HG03571 (cell line): ENCODE measurements at regions not wholly inside any gene's neighbourhood (a gene's known extent, or its start where the extent isn't known, plus 50 kb on each side); places are given as distances from the start of the nearest gene placed in this dataset.

Experiments
- ATAC-seq: cut with Tn5 transposase; IDR thresholded peaks from one replicate; pipeline ENCODE4 v1.9.1; 2021; ENCODE audit not compliant: unreplicated experiment

- ATAC-seq, result no peak
Measured at GRCh38 chr9:10674586-10674985, 61.8 kb upstream of the PTPRD start.

GRCh38 chr9:10678010-10678409, 65.2 kb upstream of the PTPRD start:
- ATAC-seq, result no peak

GRCh38 chr9:10678790-10679189, 66.0 kb upstream of the PTPRD start:
- ATAC-seq, result no peak

GRCh38 chr9:10686943-10687342, 74.1 kb upstream of the PTPRD start:
- ATAC-seq, result no peak

GRCh38 chr9:10690546-10690945, 77.7 kb upstream of the PTPRD start:
- ATAC-seq, result no peak

GRCh38 chr9:10697044-10697443, 84.2 kb upstream of the PTPRD start:
- no peak for ATAC-seq

GRCh38 chr9:10700291-10700690, 87.5 kb upstream of the PTPRD start:
- ATAC-seq, result no peak

GRCh38 chr9:10700915-10701314, 88.1 kb upstream of the PTPRD start:
- ATAC-seq, result no peak

GRCh38 chr9:10701906-10702305, 89.1 kb upstream of the PTPRD start:
- ATAC-seq, result no peak

- no peak for ATAC-seq
Measured at GRCh38 chr9:10703139-10703538, 90.3 kb upstream of the PTPRD start.

GRCh38 chr9:10704720-10705119, 91.9 kb upstream of the PTPRD start:
- no peak for ATAC-seq

GRCh38 chr9:10705383-10705782, 92.6 kb upstream of the PTPRD start:
- no peak for ATAC-seq

- no peak for ATAC-seq
Measured at GRCh38 chr9:10706788-10707187, 94.0 kb upstream of the PTPRD start.

GRCh38 chr9:10721301-10721700, 108.5 kb upstream of the PTPRD start:
- ATAC-seq, result no peak

GRCh38 chr9:10729213-10729612, 116.4 kb upstream of the PTPRD start:
- ATAC-seq, result no peak

- no peak for ATAC-seq
Measured at GRCh38 chr9:10744669-10745068, 131.9 kb upstream of the PTPRD start.

- ATAC-seq, result no peak
Measured at GRCh38 chr9:10753474-10753873, 140.7 kb upstream of the PTPRD start.

- ATAC-seq, result no peak
Measured at GRCh38 chr9:10764481-10764880, 151.7 kb upstream of the PTPRD start.

- ATAC-seq, result no peak
Measured at GRCh38 chr9:10773136-10773535, 160.3 kb upstream of the PTPRD start.

- no peak for ATAC-seq
Measured at GRCh38 chr9:10774051-10774450, 161.2 kb upstream of the PTPRD start.

- ATAC-seq, result no peak
Measured at GRCh38 chr9:10785255-10785654, 172.5 kb upstream of the PTPRD start.

GRCh38 chr9:10793306-10793705, 180.5 kb upstream of the PTPRD start:
- no peak for ATAC-seq

GRCh38 chr9:10804486-10804885, 191.7 kb upstream of the PTPRD start:
- no peak for ATAC-seq

GRCh38 chr9:10806868-10807267, 194.1 kb upstream of the PTPRD start:
- ATAC-seq, result no peak
